ENCODE measurements at regions not wholly inside any gene's neighbourhood (a gene's known extent, or its start where the extent isn't known, plus 50 kb on each side); places are given as distances from the start of the nearest gene placed in this dataset.
A peak's percentile ranks its signal among the peaks of the same experiment; 100 is the strongest.

DNA sequence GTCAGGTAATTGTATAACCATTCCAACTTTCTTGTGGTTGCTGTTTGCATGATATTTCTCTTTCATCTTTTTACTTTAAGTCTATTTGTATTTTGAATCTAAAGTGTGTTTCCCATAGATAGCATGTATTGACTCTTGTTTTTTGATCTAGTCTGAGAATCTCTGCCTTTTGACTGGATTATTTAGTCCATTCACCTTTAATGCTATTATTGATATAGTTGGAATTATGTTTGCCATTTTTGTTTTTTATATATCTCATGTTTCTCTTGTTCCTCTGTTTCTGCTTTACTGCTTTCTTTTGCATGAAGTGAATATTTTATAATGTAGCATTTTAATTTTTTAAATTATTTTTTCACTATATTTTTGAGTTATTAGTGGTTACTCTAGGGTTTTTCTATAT, 103.9 kb upstream of the PMCH start:
- no peak for DNase-seq
- Histone ChIP-seq H3K36me3 (no peaks in the 10 kb centered on the region), H3K4me3 (no peak overlapping the region), H3K9me3 (peaks cover 2 to 30% (median 22%) of the 10 kb centered on the region in 8 donors), H3K4me1 (no peaks in the 10 kb centered on the region), H3K27ac (no peak overlapping the region), H3K27me3 (replicated peaks in 1 of 7) (no peaks in the 10 kb centered on the region)
- intact Hi-C loops (cut with DNase I; ENCODE audit: low total_unique reads), result no loop called here
- TF ChIP-seq POLR2A (IDR thresholded peaks at IDR 0.05) (no peak), POLR2AphosphoS5 (IDR thresholded peaks at IDR 0.05) (no peak), CTCF (IDR thresholded peaks at IDR 0.05 in 8 of 11, conservative IDR thresholded peaks at IDR 0.05 in 3 of 11) (no peak)

GRCh38 chr12:102300824-102301461, 103.3 kb upstream of the PMCH start:
- intact Hi-C loops (cut with DNase I; ENCODE audit: low total_unique reads), result no loop called here
- H3K4me1 ChIP-seq, result no peaks in the 10 kb centered on the region

GRCh38 chr12:102299731-102300130, 102.1 kb upstream of the PMCH start:
- peaks cover 2 to 30% (median 22%) of the 10 kb centered on the region in 8 donors for H3K9me3 ChIP-seq
- DNase-seq, result no peak
- no peaks in the 10 kb centered on the region for H3K27me3 ChIP-seq (replicated peaks in 1 of 7)
- TF ChIP-seq POLR2AphosphoS5 (IDR thresholded peaks at IDR 0.05), result no peak
- no peak for TF ChIP-seq CTCF (IDR thresholded peaks at IDR 0.05 in 8 of 11, conservative IDR thresholded peaks at IDR 0.05 in 3 of 11)
- TF ChIP-seq POLR2A (IDR thresholded peaks at IDR 0.05), result no peak
- H3K36me3 ChIP-seq, result no peaks in the 10 kb centered on the region
- no peak overlapping the region for H3K4me3 ChIP-seq
- 67 to 83% (median 72%) methylated on average over 1 of the region's 1 CpG for WGBS, 5 donors
- no peak overlapping the region for H3K27ac ChIP-seq
- intact Hi-C loops (cut with DNase I; ENCODE audit: low total_unique reads), result no loop called here
- no peaks in the 10 kb centered on the region for H3K4me1 ChIP-seq

More at GRCh38 chr12:102300824-102301461, 103.3 kb upstream of the PMCH start:
- no peak overlapping the region for H3K4me3 ChIP-seq
- TF ChIP-seq POLR2AphosphoS5 (IDR thresholded peaks at IDR 0.05), result no peak
- peak in 4 of 11 experiments; percentile 14 to 34 (median 24) for TF ChIP-seq CTCF (IDR thresholded peaks at IDR 0.05 in 8 of 11, conservative IDR thresholded peaks at IDR 0.05 in 3 of 11)
- TF ChIP-seq POLR2A (IDR thresholded peaks at IDR 0.05), result no peak
- H3K9me3 ChIP-seq, result peaks cover 2 to 30% (median 22%) of the 10 kb centered on the region in 8 donors
- no peaks in the 10 kb centered on the region for H3K36me3 ChIP-seq
- no peak for DNase-seq
- H3K27ac ChIP-seq, result no peak overlapping the region
- H3K27me3 ChIP-seq (replicated peaks in 1 of 7), result no peaks in the 10 kb centered on the region

DNA sequence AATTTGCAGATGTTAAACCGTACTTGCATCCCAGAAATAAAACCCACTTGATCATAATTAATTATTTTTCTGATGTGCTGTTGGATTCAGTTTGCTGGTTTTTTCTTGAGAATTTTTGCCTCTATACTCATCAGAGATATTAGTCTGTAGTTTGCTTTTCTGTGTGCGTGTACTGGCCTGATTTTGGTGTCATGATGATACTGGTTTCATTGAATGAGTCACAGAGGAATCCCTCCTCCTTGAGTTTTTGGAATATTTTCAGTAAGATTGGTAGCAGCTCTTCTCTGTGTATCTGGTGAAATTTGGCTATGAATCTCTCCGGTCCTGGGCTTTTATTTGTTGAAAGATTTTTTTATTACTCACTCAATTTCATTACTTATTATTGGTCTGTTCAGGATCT, 100.4 kb upstream of the PMCH start:
- intact Hi-C loops (cut with DNase I; ENCODE audit: low total_unique reads), result no loop called here
- Histone ChIP-seq H3K36me3 (no peaks in the 10 kb centered on the region), H3K4me1 (no peaks in the 10 kb centered on the region), H3K9me3 (peaks cover 2 to 27% (median 22%) of the 10 kb centered on the region in 8 donors), H3K27ac (no peak overlapping the region), H3K4me3 (no peak overlapping the region), H3K27me3 (replicated peaks in 1 of 7) (no peaks in the 10 kb centered on the region)
- 72 to 89% (median 87%) methylated on average over 3 of the region's 3 CpGs for WGBS, 5 donors
- TF ChIP-seq POLR2AphosphoS5 (IDR thresholded peaks at IDR 0.05), result no peak
- TF ChIP-seq POLR2A (IDR thresholded peaks at IDR 0.05), result no peak
- TF ChIP-seq CTCF (IDR thresholded peaks at IDR 0.05 in 8 of 11, conservative IDR thresholded peaks at IDR 0.05 in 3 of 11), result no peak
- no peak for DNase-seq

Measured in spleen (tissue), 11 donors.